Activated T-cell treated with anti-CD3 and anti-CD28 coated beads, Interleukin-2, amount 50 U/mL, for 4 hours (primary cell): ENCODE measurements at regions not wholly inside any gene's neighbourhood (a gene's known extent, or its start where the extent isn't known, plus 50 kb on each side); places are given as distances from the start of the nearest gene placed in this dataset.

ENCODE experiments used
- ATAC-seq, 2 donors: fragments of 200-7000 bp; cut with Tn5 transposase; one replicate each; pipeline ENCODE4 v1.10.0; 2021
- DNase-seq: peaks from one replicate; pipeline ENCODE4 v3.0.0-alpha.2; 2020
- H3K27me3 Mint-ChIP-seq: one replicate; pipeline ENCODE4 v1.8.0; 2021; ENCODE audit warnings: low read depth, mixed read lengths
- H3K36me3 Mint-ChIP-seq: one replicate; pipeline ENCODE4 v1.8.0; 2022; ENCODE audit warnings: mixed read lengths; ENCODE audit not compliant: insufficient read depth
- H3K4me1 Mint-ChIP-seq: one replicate; pipeline ENCODE4 v1.8.0; 2021; ENCODE audit warnings: low read depth, mixed read lengths
- H3K4me3 Mint-ChIP-seq: one replicate; pipeline ENCODE4 v1.8.0; 2021; ENCODE audit warnings: mild to moderate bottlenecking, moderate library complexity, mixed read lengths
- H3K9me3 Mint-ChIP-seq: one replicate; pipeline ENCODE4 v1.8.0; 2021; ENCODE audit warnings: mixed read lengths

GRCh38 chr1:38716229-38716628 lies 143.3 kb downstream of the RRAGC start:
- Mint-ChIP-seq H3K4me1 (no peaks in the 10 kb centered on the region), H3K4me3 (no peak overlapping the region), H3K27me3 (peaks cover 13% of the 10 kb centered on the region), H3K36me3 (no peaks in the 10 kb centered on the region), H3K9me3 (no peaks in the 10 kb centered on the region)
- ATAC-seq (no peak), DNase-seq (no peak)

- Mint-ChIP-seq H3K4me3 (no peak overlapping the region), H3K27me3 (peaks cover 8% of the 10 kb centered on the region), H3K4me1 (no peaks in the 10 kb centered on the region), H3K9me3 (no peaks in the 10 kb centered on the region), H3K36me3 (no peaks in the 10 kb centered on the region)
- no peak for ATAC-seq
- DNase-seq, result no peak
Measured at GRCh38 chr1:38715415-38715814, 144.2 kb downstream of the RRAGC start.

- no peaks in the 10 kb centered on the region for H3K36me3 Mint-ChIP-seq
- no peak overlapping the region for H3K4me3 Mint-ChIP-seq
- no peaks in the 10 kb centered on the region for H3K9me3 Mint-ChIP-seq
- DNase-seq, result no peak
- no peak for ATAC-seq
- no peaks in the 10 kb centered on the region for H3K4me1 Mint-ChIP-seq
- H3K27me3 Mint-ChIP-seq, result peaks cover 4% of the 10 kb centered on the region
Measured at GRCh38 chr1:38712046-38712445, 147.5 kb downstream of the RRAGC start.

- DNase-seq (no peak), ATAC-seq (no peak)
- peaks cover 18% of the 10 kb centered on the region for H3K27me3 Mint-ChIP-seq
- H3K36me3 Mint-ChIP-seq, result no peaks in the 10 kb centered on the region
- H3K4me3 Mint-ChIP-seq, result no peak overlapping the region
- peaks cover 14% of the 10 kb centered on the region for H3K9me3 Mint-ChIP-seq
- no peaks in the 10 kb centered on the region for H3K4me1 Mint-ChIP-seq
Measured at GRCh38 chr1:38708701-38709258, 150.8 kb downstream of the RRAGC start.

- H3K4me3 Mint-ChIP-seq, result no peak overlapping the region
- DNase-seq (no peak), ATAC-seq (no peak)
- H3K27me3 Mint-ChIP-seq, result peaks cover 50% of the 10 kb centered on the region
- H3K4me1 Mint-ChIP-seq, result no peaks in the 10 kb centered on the region
- no peaks in the 10 kb centered on the region for H3K36me3 Mint-ChIP-seq
- peaks cover 17% of the 10 kb centered on the region for H3K9me3 Mint-ChIP-seq
Measured at GRCh38 chr1:38701088-38701487, 158.5 kb downstream of the RRAGC start.

- Mint-ChIP-seq H3K9me3 (peaks cover 9% of the 10 kb centered on the region), H3K4me3 (no peak overlapping the region), H3K4me1 (no peaks in the 10 kb centered on the region), H3K36me3 (no peaks in the 10 kb centered on the region), H3K27me3 (peaks cover 48% of the 10 kb centered on the region)
- no peak for DNase-seq
- ATAC-seq, result no peak
Measured at GRCh38 chr1:38700077-38700470, 159.5 kb downstream of the RRAGC start.

- ATAC-seq, result no peak
- H3K27me3 Mint-ChIP-seq, result peaks cover 48% of the 10 kb centered on the region
- no peaks in the 10 kb centered on the region for H3K4me1 Mint-ChIP-seq
- peaks cover 9% of the 10 kb centered on the region for H3K9me3 Mint-ChIP-seq
- H3K36me3 Mint-ChIP-seq, result no peaks in the 10 kb centered on the region
- DNase-seq, result no peak
- no peak overlapping the region for H3K4me3 Mint-ChIP-seq
Measured at GRCh38 chr1:38699330-38700076, 160.1 kb downstream of the RRAGC start.

GRCh38 chr1:38697387-38697786 lies 162.2 kb downstream of the RRAGC start:
- H3K27me3 Mint-ChIP-seq, result peaks cover 46% of the 10 kb centered on the region
- H3K36me3 Mint-ChIP-seq, result no peaks in the 10 kb centered on the region
- DNase-seq (no peak), ATAC-seq (no peak)
- peaks cover 9% of the 10 kb centered on the region for H3K9me3 Mint-ChIP-seq
- no peak overlapping the region for H3K4me3 Mint-ChIP-seq
- no peaks in the 10 kb centered on the region for H3K4me1 Mint-ChIP-seq

- ATAC-seq, result no peak
- Mint-ChIP-seq H3K9me3 (peaks cover 9% of the 10 kb centered on the region), H3K4me1 (no peaks in the 10 kb centered on the region), H3K36me3 (no peaks in the 10 kb centered on the region), H3K27me3 (peaks cover 46% of the 10 kb centered on the region), H3K4me3 (no peak overlapping the region)
- DNase-seq, result no peak
Measured at GRCh38 chr1:38696371-38696770, 163.2 kb downstream of the RRAGC start.

- Mint-ChIP-seq H3K9me3 (peaks cover 4% of the 10 kb centered on the region), H3K4me1 (no peaks in the 10 kb centered on the region), H3K36me3 (no peaks in the 10 kb centered on the region), H3K27me3 (peaks cover 40% of the 10 kb centered on the region), H3K4me3 (no peak overlapping the region)
- ATAC-seq, result no peak
- DNase-seq, result no peak
Measured at GRCh38 chr1:38693759-38694158, 165.8 kb downstream of the RRAGC start.

GRCh38 chr1:38693031-38693430 lies 166.5 kb downstream of the RRAGC start:
- Mint-ChIP-seq H3K36me3 (no peaks in the 10 kb centered on the region), H3K9me3 (no peaks in the 10 kb centered on the region), H3K4me3 (no peak overlapping the region), H3K4me1 (no peaks in the 10 kb centered on the region), H3K27me3 (peaks cover 38% of the 10 kb centered on the region)
- no peak for ATAC-seq
- DNase-seq, result no peak

- Mint-ChIP-seq H3K9me3 (no peaks in the 10 kb centered on the region), H3K4me3 (no peak overlapping the region), H3K36me3 (no peaks in the 10 kb centered on the region), H3K4me1 (no peaks in the 10 kb centered on the region), H3K27me3 (peaks cover 47% of the 10 kb centered on the region)
- ATAC-seq, result no peak
- no peak for DNase-seq
Measured at GRCh38 chr1:38690790-38691449, 168.7 kb downstream of the RRAGC start.

- no peak overlapping the region for H3K4me3 Mint-ChIP-seq
- ATAC-seq, result no peak
- H3K36me3 Mint-ChIP-seq, result no peaks in the 10 kb centered on the region
- no peak for DNase-seq
- no peaks in the 10 kb centered on the region for H3K9me3 Mint-ChIP-seq
- no peaks in the 10 kb centered on the region for H3K4me1 Mint-ChIP-seq
- H3K27me3 Mint-ChIP-seq, result peaks cover 35% of the 10 kb centered on the region
Measured at GRCh38 chr1:38686927-38687255, 172.7 kb downstream of the RRAGC start.

- no peak overlapping the region for H3K4me3 Mint-ChIP-seq
- DNase-seq (no peak), ATAC-seq (no peak)
- H3K27me3 Mint-ChIP-seq, result peaks cover 35% of the 10 kb centered on the region
- H3K9me3 Mint-ChIP-seq, result no peaks in the 10 kb centered on the region
- H3K36me3 Mint-ChIP-seq, result no peaks in the 10 kb centered on the region
- H3K4me1 Mint-ChIP-seq, result no peaks in the 10 kb centered on the region
Measured at GRCh38 chr1:38686167-38686926, 173.2 kb downstream of the RRAGC start.
